ENCODE measurements at regions not wholly inside any gene's neighbourhood (a gene's known extent, or its start where the extent isn't known, plus 50 kb on each side); places are given as distances from the start of the nearest gene placed in this dataset.

DNA sequence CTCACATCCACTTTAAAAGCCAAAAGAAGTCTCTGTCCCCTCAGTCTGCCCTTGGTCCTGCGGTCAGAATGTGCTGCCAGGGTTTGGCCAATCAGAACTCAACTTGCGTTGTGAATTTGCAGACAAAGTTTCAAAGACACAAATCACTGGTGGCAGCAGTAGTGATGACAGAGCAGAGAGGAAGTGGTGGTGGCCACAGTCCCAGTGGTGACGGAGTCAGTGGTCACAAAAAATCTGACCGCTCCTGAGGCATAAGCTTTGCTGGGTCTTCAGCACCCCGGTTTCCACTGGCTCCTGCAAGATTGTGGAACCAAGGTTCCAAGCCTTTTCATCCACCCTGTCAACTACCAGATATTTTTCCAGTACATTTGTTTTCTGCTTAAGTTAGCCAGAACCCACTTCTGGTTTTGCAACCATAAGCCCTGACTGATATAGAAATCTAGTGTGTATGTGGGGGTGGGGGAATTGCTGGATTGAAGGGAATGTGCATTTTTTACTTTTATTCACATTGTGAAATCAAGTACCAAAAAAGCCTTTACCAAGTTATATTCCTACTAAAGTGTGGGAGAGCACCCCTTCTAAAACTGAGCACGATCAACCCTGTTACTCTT lies 112.3 kb downstream of the TMPRSS5 start:
- intact Hi-C loops (cut with micrococcal nuclease; ENCODE audit: unreplicated experiment) = no loop called here
- no peak overlapping the region for H3K4me3 ChIP-seq (ENCODE audit: low read depth in 2 of 2, low read length in 2 of 2)
- H3K27me3 ChIP-seq (ENCODE audit: control insufficient read depth, insufficient read depth, low read length) = peaks cover 2% of the 10 kb centered on the region; the same call in 1 of the 2 replicates
- no peaks in the 10 kb centered on the region for H3K4me1 ChIP-seq (ENCODE audit: control insufficient read depth, insufficient read depth, low read length)
- ATAC-seq (no peak; the same call in 1 of the 2 replicates), DNase-seq (ENCODE audit: low read depth, low spot score) (no peak)
- POLR2A ChIA-PET = no interaction called here
- no peaks in the 10 kb centered on the region for H3K36me3 ChIP-seq (ENCODE audit: control insufficient read depth, insufficient read depth, low read length)
- H3K27ac ChIP-seq (ENCODE audit: low read length) = no peak overlapping the region
- TF ChIP-seq REST (IDR thresholded peaks at IDR 0.05; ENCODE audit: insufficient read depth in 1 of 2, low read depth in 2 of 2, low read length in 1 of 2) = no peak
- TF ChIP-seq SIN3A (IDR thresholded peaks at IDR 0.05; ENCODE audit: borderline replicate concordance, insufficient read depth, low read depth, low read length) = no peak
- TF ChIP-seq TCF7L2 (IDR thresholded peaks at IDR 0.05; ENCODE audit: low read depth, low read length) = no peak
- TF ChIP-seq, protein P1, sequence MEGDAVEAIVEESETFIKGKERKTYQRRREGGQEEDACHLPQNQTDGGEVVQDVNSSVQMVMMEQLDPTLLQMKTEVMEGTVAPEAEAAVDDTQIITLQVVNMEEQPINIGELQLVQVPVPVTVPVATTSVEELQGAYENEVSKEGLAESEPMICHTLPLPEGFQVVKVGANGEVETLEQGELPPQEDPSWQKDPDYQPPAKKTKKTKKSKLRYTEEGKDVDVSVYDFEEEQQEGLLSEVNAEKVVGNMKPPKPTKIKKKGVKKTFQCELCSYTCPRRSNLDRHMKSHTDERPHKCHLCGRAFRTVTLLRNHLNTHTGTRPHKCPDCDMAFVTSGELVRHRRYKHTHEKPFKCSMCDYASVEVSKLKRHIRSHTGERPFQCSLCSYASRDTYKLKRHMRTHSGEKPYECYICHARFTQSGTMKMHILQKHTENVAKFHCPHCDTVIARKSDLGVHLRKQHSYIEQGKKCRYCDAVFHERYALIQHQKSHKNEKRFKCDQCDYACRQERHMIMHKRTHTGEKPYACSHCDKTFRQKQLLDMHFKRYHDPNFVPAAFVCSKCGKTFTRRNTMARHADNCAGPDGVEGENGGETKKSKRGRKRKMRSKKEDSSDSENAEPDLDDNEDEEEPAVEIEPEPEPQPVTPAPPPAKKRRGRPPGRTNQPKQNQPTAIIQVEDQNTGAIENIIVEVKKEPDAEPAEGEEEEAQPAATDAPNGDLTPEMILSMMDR (IDR thresholded peaks at IDR 0.05) = no peak
- no peak for TF ChIP-seq POLR2AphosphoS5 (IDR thresholded peaks at IDR 0.05; ENCODE audit: low read depth, low read length)
- no TSS peak for BruUV-seq (replicated peaks)
- peaks cover 4% of the 10 kb centered on the region; the same call in 1 of the 2 replicates for H3K9me3 ChIP-seq (ENCODE audit: control insufficient read depth, insufficient read depth, low read depth, low read length)
- CTCF ChIA-PET = no interaction called here
- in situ Hi-C loops (cut with HindIII; ENCODE audit: low pct_unique_long_range_greater_than_20kb, low sequenced_read_pairs) = no loop called here

GRCh38 chr11:113591117-113591516 lies 115.0 kb downstream of the TMPRSS5 start:
- intact Hi-C loops (cut with micrococcal nuclease; ENCODE audit: unreplicated experiment) (no loop called here), in situ Hi-C loops (cut with HindIII; ENCODE audit: low pct_unique_long_range_greater_than_20kb, low sequenced_read_pairs) (no loop called here)
- H3K36me3 ChIP-seq (ENCODE audit: control insufficient read depth, insufficient read depth, low read length) = no peaks in the 10 kb centered on the region
- TF ChIP-seq POLR2AphosphoS5 (IDR thresholded peaks at IDR 0.05; ENCODE audit: low read depth, low read length) (no peak), SIN3A (IDR thresholded peaks at IDR 0.05; ENCODE audit: borderline replicate concordance, insufficient read depth, low read depth, low read length) (no peak), TCF7L2 (IDR thresholded peaks at IDR 0.05; ENCODE audit: low read depth, low read length) (no peak), REST (IDR thresholded peaks at IDR 0.05; ENCODE audit: insufficient read depth in 1 of 2, low read depth in 2 of 2, low read length in 1 of 2) (no peak)
- TF ChIP-seq, protein P1 (IDR thresholded peaks at IDR 0.05) = no peak
- H3K4me3 ChIP-seq (ENCODE audit: low read depth in 2 of 2, low read length in 2 of 2) = no peak overlapping the region
- peaks cover 2% of the 10 kb centered on the region; the same call in 1 of the 2 replicates for H3K9me3 ChIP-seq (ENCODE audit: control insufficient read depth, insufficient read depth, low read depth, low read length)
- DNase-seq (ENCODE audit: low read depth, low spot score) (no peak), ATAC-seq (peak; percentile 54; the same call in 1 of the 2 replicates)
- no peaks in the 10 kb centered on the region for H3K27me3 ChIP-seq (ENCODE audit: control insufficient read depth, insufficient read depth, low read length)
- BruUV-seq (replicated peaks) = no TSS peak
- H3K27ac ChIP-seq (ENCODE audit: low read length) = peak overlapping the region; percentile 37; the same call in 1 of the 2 replicates
- ChIA-PET CTCF (interaction anchor here (1.2 kb wide), 1 partner anchor 58 kb away, joined by 4 read pairs; no protein-coding TSS in a partner anchor), POLR2A (no interaction called here)
- no peaks in the 10 kb centered on the region for H3K4me1 ChIP-seq (ENCODE audit: control insufficient read depth, insufficient read depth, low read length)
